Stimulated activated CD8-positive, alpha-beta memory T cell treated with anti-CD3 and anti-CD28 coated beads, Interleukin-12 subunit alpha, Interleukin-12 subunit beta, amount 100 ng/mL, for 24 hours (primary cell): ENCODE measurements at regions not wholly inside any gene's neighbourhood (a gene's known extent, or its start where the extent isn't known, plus 50 kb on each side); places are given as distances from the start of the nearest gene placed in this dataset.

Source experiments
- DNase-seq: peaks from one replicate; pipeline ENCODE4 v3.0.0-alpha.2; 2020; ENCODE audit errors: extremely low read depth

DNA sequence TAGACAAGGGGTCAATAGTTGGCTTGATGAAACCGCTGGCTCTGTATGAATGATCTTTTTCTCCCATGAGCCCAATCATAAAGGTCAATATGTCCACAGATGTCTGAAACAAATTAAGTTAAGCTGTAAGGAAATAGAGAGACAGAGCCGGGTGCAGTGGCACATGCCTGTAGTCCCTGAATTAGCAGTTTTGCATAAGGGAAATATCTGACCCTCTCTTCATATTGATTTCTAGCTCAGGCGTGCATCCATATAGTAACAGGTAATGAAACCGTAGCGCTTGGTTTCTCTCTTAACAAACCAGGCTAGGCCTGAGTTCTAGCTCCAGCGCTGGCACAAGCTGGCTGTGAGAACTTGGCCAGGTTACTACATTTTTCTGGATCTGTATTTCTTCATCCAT, 118.1 kb upstream of the ERCC6L2 start:
- DNase-seq: no peak

DNA sequence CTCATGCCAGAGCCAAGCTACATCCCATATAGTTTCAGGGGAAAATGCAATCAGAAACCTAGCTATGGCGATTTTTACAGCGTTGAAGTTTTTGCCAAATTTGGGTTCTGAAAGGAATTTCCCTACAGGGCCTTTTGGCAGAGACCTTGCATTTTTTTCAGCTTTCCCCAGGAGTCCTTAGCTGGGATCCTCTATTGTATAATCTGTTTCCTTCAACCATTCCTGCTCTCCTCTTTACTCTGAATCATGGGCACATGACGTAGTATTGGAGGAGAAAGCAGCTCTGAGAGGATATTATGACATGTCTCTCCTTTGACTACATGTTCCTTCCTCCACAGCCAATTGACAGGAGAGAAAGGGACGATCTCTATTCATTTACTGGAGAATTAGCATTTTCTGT, 118.5 kb upstream of the ERCC6L2 start:
- no peak for DNase-seq

GRCh38 chr9:95756101-95756500, 119.4 kb upstream of the ERCC6L2 start:
- no peak for DNase-seq

- no peak for DNase-seq
Observed at GRCh38 chr9:95755421-95755730, 120.1 kb upstream of the ERCC6L2 start.

- no peak for DNase-seq
Observed at GRCh38 chr9:95754533-95755420, 120.7 kb upstream of the ERCC6L2 start.

GRCh38 chr9:95753762-95754465, 121.6 kb upstream of the ERCC6L2 start:
- no peak for DNase-seq

DNA sequence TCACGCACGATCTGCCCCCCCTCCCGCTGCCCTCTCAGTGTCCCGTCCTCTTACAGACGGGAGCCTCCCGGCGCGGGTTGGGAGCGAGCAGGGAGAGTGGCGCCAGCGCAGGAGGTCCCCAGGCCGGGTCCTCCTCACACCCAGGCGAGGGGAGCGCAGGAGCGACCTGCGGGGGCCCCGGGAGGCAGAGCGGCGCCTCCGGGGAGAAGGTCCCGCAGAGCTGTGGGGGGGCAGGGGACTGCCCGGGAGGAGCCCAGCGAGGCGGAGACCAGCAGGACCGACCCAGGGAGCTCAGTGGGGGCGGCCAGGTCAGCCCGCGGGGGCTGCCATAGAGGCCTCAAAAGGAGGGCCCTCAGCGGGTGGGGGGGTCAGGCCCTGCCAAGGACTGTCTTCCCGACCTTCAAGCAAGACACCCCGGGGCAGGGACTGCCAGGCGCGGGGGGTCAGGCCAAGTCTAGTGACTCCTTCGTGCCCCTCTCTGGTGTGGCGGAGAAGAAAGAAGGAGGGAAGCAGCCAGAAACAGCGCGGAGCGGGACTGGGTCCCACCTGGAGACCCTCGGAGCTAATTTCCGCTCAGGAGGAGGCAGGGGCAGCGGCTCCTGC, 123.3 kb upstream of the ERCC6L2 start:
- DNase-seq: no peak

- DNase-seq: no peak
Observed at GRCh38 chr9:95751520-95751790, 124.0 kb upstream of the ERCC6L2 start.

- DNase-seq: no peak
Observed at GRCh38 chr9:95750725-95751519, 124.6 kb upstream of the ERCC6L2 start.

DNA sequence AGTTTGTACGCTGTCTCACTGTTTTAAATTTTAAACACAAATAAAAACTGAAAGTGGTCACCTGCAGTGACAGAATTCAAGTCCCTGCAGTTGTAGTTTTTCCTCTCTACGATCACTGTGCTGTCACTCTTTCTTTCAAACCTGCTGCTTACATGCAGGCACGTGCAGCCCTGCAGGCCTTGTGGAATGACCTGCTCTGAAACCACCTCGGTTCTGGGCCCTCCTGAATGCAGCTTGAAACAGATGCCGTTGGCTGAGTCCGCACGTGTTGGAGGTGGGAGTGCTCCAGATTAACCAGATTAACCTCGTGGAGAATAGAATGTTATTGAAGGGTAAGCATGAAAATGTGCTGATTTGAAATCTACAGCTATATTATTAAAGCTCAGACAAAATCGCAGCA, 126.0 kb upstream of the ERCC6L2 start:
- no peak for DNase-seq

GRCh38 chr9:95746408-95747180, 128.9 kb upstream of the ERCC6L2 start:
- no peak for DNase-seq

- no peak for DNase-seq
Observed at GRCh38 chr9:95742821-95743220, 132.7 kb upstream of the ERCC6L2 start.

DNA sequence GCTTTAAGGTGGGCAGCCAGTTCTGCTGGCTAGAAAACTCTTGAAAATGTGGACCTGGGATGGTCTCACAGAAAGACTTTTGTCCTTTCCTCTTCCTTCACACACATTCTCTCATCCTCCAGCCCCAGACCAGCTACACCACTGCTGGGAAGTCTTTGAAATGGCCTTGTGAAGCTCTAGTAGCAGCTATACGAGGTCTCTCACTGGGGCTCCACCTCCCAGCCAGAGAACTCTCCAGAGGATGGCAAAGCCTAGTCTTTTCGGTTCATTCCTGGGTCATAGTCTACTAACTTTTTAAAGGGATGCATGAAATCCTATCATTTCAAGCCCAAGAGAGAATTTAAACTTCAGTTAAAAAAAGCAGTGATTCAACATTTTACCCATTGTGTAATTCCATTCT, 133.9 kb upstream of the ERCC6L2 start:
- no peak for DNase-seq

GRCh38 chr9:95740217-95741004, 135.1 kb upstream of the ERCC6L2 start:
- no peak for DNase-seq

- no peak for DNase-seq
Observed at GRCh38 chr9:95738438-95738837, 137.1 kb upstream of the ERCC6L2 start.

DNA sequence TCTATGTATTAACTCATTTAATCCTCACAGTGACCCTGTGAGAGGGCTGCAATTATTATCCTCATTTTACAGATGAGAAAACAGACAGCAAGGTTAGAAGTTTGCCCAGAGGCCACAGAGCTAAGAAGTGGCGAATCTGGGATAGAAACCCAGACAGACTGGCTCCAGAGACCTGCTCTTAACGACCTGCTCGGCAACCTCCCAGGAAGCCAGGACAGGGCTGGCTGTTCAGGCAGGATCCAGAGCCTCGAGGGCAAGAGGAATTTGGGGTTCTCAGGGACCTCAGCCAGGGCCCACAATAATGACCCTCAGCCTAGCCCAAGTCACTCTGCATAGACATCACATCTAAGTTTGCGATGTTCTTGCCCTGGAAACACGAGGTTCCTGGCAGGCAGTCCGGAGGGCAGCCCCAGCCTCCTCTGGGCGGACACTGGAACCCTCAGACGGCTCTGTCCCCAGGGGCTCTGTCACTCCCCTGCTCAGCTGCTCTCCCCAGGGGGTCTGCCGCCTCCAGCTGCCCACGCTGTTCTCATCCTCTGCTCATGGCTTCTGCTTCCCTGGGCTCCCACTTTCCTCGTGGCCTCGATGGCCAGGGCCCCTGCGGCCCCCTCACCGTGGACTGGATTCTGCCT, 138.5 kb upstream of the ERCC6L2 start:
- no peak for DNase-seq

GRCh38 chr9:95736370-95736769, 139.1 kb upstream of the ERCC6L2 start:
- DNase-seq: no peak

GRCh38 chr9:95735701-95736100, 139.8 kb upstream of the ERCC6L2 start:
- no peak for DNase-seq

- no peak for DNase-seq
Observed at GRCh38 chr9:95733741-95734666, 141.5 kb upstream of the ERCC6L2 start.
